LoVo (cell line): ENCODE measurements at regions not wholly inside any gene's neighbourhood (a gene's known extent, or its start where the extent isn't known, plus 50 kb on each side); places are given as distances from the start of the nearest gene placed in this dataset.

Experiments used
- DNase-seq: peaks from one replicate; pipeline ENCODE4 v3.0.0-alpha.2; 2016; ENCODE audit warnings: low spot score

GRCh38 chr20:11719153-11719552, 198.5 kb upstream of the BTBD3 start:
- DNase-seq = no peak

GRCh38 chr20:11721411-11721810, 196.3 kb upstream of the BTBD3 start:
- DNase-seq = no peak

- no peak for DNase-seq
These were observed 193.6 kb upstream of the BTBD3 start for GRCh38 chr20:11724097-11724496.

- no peak for DNase-seq
These were observed 191.7 kb upstream of the BTBD3 start for GRCh38 chr20:11726026-11726425.

- DNase-seq = no peak
These were observed 190.0 kb upstream of the BTBD3 start for GRCh38 chr20:11727708-11728107.

GRCh38 chr20:11728937-11729336, 188.8 kb upstream of the BTBD3 start:
- DNase-seq = no peak

GRCh38 chr20:11729806-11730205, 187.9 kb upstream of the BTBD3 start:
- no peak for DNase-seq

- DNase-seq = no peak
These were observed 183.3 kb upstream of the BTBD3 start for GRCh38 chr20:11734431-11734830.

GRCh38 chr20:11738852-11739251, 178.8 kb upstream of the BTBD3 start:
- DNase-seq = no peak

GRCh38 chr20:11740975-11741374, 176.7 kb upstream of the BTBD3 start:
- no peak for DNase-seq

GRCh38 chr20:11745145-11745544, 172.5 kb upstream of the BTBD3 start:
- DNase-seq = no peak

- no peak for DNase-seq
These were observed 169.3 kb upstream of the BTBD3 start for GRCh38 chr20:11748436-11748835.

- DNase-seq = no peak
These were observed 165.4 kb upstream of the BTBD3 start for GRCh38 chr20:11752336-11752735.

- no peak for DNase-seq
These were observed 164.5 kb upstream of the BTBD3 start for GRCh38 chr20:11753155-11753554.

- no peak for DNase-seq
These were observed 163.2 kb upstream of the BTBD3 start for GRCh38 chr20:11754451-11754850.

- peak; percentile 7 for DNase-seq
These were observed 162.4 kb upstream of the BTBD3 start for GRCh38 chr20:11755071-11755841.

- DNase-seq = no peak
These were observed 156.2 kb upstream of the BTBD3 start for GRCh38 chr20:11761497-11761896.

- DNase-seq = no peak
These were observed 150.7 kb upstream of the BTBD3 start for GRCh38 chr20:11766961-11767360.

- DNase-seq = no peak
These were observed 147.9 kb upstream of the BTBD3 start for GRCh38 chr20:11769825-11770224.

GRCh38 chr20:11772226-11772730, 145.4 kb upstream of the BTBD3 start:
- DNase-seq = no peak

- DNase-seq = no peak
These were observed 141.0 kb upstream of the BTBD3 start for GRCh38 chr20:11776687-11777086.

- no peak for DNase-seq
These were observed 140.1 kb upstream of the BTBD3 start for GRCh38 chr20:11777387-11778205.

- DNase-seq = no peak
These were observed 139.5 kb upstream of the BTBD3 start for GRCh38 chr20:11778206-11778570.
